HG03280 (cell line): ENCODE measurements at regions not wholly inside any gene's neighbourhood (a gene's known extent, or its start where the extent isn't known, plus 50 kb on each side); places are given as distances from the start of the nearest gene placed in this dataset.
"Not testable (repeated sequence)": the region's sequence is repeated elsewhere in the genome, so short reads cannot be mapped to it uniquely, and the experiment has no call there.

Experiments
- ATAC-seq: cut with Tn5 transposase; IDR thresholded peaks from one replicate; pipeline ENCODE4 v1.9.1; 2021; ENCODE audit warnings: mild to moderate bottlenecking, moderate library complexity; ENCODE audit not compliant: unreplicated experiment

DNA sequence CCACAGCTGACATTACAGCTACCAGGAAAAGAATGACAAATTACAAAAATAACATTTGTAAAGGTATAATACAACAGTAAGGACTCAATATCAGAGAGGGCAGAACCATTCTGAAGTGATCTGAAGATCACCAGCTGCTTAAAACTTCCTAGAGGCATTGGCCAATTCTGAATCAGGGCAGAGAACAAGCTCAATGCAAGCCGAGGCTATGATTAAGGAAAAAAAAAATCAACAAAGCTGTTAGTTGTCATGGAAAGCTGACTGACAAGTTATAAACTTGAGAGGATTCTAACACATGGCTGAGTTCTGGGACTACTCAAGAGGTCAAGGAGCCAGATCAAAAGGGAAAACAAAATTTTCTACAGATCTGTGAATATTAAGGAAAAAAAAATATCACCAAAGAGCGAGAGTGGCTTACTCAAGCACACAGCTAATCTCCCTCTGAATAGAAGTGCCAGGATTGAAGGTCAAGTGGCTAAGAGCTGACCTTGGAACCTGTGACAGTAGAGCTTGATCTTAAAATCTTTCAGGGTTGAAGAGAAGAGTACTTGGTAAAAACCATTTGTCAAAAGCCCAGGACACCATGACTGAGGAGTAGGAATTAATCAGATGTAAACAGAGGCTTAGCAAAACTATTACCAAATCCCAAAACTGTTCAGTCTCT, 383.4 kb downstream of the USP25 start:
- ATAC-seq: no peak

DNA sequence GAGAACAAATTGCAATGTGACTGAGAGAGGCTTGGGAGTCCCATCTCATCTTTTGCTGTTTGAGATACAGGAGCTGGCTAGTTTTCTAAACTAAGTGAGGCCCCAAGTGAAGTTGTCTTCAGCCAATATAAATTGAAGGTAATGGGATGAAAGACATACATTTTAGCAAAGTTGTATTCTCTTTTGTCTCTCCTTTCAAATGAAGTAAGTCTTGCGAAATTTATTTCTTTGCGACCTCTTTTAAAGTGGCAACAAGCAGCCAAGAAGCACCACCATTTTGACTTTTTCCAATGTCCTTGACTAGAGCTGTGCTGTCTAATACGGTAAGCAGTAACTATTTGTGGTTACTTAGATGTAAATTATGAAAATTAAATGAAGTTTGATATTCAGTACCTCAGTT, 385.7 kb downstream of the USP25 start:
- no peak for ATAC-seq

DNA sequence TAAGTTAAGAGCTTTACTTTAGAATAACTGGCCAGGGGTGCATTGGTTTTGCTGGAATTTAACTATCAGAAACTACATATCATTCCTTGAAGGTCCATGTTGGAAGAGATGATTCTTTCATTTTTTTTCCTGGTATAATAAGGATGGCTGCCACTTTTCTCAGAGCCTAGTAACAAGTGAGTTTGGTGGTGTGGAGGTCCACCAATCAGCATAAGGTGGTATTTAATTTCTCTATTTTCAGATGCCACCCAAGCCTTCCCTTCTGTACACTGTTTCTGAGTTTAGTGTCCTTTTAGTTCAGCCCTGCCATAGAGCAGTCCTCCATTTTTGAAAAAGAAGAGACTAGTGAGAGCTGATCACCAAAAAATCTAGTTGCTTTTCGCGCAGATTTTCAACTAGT, 386.3 kb downstream of the USP25 start:
- ATAC-seq: no peak

DNA sequence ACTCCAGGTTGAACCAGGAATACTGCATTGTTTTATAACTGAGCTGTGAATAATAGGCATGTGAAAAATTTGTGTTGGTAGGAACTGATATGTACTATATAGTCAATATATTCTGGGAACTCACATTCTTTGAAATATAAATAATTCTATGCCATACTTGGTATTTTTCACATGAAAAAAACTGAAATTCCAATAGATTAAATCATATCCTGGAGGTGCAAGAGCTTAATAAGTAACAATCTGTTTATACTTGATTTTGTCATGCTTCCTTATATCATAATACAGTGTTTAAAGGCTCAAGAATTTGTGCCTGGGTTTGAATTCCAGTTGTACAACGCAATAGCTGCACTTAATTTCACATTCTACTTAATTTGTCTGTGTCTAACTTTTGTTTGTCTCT, 387.0 kb downstream of the USP25 start:
- no peak for ATAC-seq

DNA sequence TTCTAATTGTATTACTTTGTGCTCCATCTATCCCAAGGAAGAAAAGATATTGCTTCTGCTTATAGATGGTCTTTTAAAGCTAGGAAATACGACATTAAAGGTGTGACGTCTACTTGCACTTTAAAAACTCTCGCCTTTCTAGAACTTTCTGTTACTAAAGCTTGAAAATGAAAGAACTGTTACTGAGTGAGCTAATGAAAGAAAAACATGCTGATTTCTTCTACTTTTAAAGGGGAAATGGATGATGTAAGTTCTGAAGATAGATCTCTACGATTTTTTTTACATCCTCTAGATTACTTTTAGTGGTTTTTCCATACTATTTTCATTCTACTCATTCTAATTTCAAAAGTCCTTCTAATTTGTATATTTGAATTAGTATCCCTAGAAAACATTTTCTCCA, 387.5 kb downstream of the USP25 start:
- ATAC-seq: no peak

DNA sequence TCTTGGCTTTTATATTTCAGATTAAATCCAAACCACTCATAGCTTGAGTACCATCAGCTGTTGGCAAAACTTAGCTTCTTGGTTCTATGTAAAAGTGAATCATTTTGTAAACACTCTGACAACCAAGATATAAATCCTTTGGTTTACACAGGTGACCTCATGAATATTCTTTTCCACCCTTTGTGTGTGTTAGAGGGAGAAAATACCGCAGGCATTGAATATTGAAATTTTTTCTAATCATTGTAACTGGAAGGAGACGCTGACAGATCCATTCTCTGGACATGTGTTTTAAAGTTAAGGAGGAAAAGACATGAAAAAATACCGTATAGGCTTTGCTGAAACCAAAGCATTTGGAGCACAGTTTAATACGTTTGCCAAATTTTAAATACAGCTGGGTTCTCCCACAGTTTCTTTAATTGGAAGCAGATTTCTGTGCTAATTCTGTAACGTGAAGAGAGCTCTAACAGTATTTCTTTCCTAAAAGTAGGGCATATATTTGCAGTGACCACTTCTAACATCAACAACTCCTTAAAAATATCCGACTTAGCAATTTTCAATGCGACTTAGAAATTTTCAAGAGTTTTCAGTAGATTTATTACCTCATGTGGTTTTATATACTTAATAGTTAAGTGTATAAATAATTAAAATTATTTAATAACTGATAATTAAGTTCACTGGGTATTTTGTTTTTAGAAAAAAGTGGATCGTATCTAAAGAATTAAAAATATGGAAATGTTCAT, 388.2 kb downstream of the USP25 start:
- no peak for ATAC-seq

DNA sequence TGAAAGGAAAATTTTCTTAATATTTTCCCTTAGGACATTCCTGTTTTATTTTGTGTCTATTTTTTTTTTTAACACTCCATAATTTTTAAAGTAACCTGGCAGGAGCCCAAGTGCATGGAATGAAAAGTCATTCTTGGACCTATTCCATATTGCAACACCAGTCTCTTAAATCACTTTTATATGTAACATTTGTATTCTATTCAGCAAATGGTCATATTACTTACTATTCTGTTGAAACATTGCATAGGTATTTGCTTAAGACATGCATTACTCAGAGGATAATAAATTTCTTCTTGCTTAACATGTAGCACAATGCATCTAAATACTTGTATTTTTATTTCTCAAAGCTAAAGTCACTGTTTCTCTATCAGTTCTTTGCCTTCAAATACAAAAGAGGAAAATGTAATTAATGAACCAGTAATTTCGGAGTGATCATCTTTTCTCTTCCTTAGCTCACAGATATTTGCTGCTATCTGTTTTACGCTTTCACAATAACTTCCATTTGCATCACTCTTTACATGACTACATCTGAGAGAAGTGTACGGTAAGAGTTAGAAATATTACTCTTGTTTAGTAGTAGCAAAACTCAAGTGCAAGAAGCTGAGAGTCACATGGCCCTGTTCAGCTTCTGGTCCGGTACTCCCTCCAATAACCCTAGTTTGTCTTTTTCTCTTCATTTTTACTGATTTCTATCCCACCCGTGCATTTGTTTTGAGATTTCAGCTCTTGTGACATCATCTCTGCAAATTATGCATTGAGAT, 394.8 kb downstream of the USP25 start:
- ATAC-seq: no peak

DNA sequence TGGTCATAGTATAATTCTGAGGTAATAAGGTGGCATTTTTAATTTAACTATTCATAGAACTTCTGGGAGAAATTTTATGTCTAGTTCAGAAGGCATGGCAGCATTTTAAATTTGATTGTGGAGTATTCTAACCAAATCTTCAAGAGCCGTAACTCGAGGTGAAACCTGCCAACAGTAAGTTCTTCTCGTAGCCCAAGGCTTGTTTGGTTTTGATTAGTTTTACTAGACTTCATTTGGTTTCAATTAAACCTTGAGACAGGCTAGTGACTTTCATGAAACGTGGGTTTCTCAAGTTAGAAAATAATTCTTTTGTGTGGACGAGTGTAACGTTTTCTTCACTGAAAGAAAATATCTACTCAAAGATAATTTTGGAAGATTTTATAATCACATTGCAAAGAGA, 395.5 kb downstream of the USP25 start:
- ATAC-seq: no peak

DNA sequence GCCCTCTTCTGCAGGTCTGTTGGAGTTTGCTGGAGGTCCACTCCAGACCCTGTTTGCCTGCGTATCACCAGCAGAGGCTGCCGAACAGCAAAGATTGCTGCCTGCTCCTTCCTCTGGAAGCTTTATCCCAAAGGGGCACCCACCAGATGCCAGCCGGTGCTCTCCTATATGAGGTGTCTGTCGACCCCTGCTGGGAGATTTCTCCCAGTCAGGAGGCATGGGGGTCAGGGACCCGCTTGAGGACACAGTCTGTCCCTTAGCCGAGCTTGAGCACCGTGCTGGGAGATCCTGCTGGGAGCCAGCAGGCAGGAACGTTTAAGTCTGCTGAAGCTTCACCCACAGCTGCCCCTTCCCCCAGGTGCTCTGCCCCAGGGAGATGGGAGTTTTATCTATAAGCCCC, 402.7 kb downstream of the USP25 start:
- ATAC-seq: not testable (repeated sequence)

DNA sequence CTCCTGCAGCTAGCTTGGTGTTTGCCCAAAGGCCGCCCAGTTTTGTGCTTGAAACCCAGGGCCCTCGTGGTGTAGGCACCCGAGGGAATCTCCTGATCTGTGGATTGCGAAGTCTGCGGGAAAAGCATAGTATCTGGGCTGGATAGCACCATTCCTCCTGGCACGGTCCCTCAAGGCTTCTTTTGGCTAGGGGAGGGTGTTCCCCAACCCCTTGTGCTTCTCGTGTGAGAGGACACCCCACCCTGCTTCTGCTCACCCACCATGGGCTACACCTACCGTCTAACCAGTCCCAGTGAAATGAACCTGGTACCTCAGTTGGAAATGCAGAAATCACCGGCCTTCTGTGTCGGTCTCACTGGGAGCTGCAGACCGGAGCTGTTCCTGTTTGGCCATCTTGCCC, 403.5 kb downstream of the USP25 start:
- ATAC-seq: no peak

DNA sequence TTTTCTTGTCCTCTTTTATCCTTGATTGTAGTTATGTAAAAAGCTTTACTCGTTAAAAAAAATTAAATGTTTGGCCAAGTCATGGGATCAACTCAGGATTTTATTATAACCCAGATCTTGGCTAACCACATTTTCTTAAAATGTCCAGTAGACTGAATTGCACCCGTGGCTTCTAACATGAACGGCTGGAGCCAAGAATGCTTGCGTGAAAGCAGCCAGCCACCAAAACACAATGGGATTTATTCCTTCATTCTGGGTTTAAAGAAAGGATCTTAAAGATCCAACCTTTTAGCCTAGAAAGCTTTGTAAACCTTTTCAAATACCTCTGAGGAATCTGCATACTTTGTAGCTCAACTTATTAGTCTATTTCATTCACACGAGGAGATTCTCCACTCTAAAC, 404.4 kb downstream of the USP25 start:
- ATAC-seq: no peak

DNA sequence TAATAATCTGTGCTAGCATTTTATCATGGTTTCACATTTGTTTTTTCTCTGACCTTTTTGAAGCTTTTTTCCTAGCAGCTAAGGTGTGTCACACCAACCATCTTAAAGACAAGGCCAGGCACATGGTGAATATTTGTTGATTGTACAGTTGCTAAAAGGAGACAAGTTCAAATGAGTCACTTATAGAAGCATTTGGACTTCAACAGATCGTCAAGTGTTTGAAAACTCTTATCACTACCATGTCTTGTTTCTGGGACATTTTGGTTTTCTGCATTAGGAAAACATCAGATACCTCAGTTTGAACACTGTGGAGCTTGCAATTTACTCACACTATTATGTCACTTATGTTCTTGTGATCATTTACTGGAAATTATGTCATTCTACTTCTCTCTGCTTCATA, 407.3 kb downstream of the USP25 start:
- no peak for ATAC-seq

DNA sequence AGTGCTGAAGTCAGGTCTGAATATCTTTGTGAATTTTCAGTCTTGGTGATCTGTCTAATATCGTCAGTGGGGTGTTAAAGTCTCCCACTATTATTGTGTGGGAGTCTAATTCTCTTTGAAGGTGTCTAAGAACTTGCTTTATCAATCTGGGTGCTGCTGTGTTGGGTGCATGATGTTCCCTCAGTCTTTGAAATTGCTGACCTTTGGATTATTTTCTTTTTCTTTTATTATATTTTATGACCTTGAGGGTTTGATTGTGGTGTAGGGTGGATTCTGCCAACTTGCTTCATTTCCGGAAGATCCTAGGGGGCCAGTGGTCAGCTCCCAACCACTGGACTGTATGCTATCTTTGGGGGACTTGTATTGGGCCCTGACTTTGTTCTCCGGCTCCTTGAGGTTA, 415.3 kb downstream of the USP25 start:
- ATAC-seq: no peak

DNA sequence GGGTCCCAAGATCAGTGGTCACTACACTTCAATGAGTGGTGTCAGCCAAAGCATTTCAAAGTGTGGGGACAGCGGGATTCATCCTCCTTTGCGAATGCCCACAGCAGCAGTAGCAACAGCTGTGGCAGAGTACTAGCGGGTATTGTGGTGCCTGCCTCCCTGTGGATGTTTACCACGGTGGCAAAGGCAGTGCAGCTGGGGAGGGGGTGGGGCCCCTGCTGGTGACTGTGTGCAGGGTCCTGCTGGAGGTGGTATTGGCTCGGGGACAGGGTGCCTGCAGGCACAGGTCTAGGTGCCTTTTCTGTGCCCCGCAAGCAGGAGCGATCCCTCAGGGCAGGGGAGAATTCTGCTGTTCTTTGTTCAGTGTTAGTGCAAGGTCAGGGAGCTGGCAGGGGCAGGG, 415.7 kb downstream of the USP25 start:
- no peak for ATAC-seq

DNA sequence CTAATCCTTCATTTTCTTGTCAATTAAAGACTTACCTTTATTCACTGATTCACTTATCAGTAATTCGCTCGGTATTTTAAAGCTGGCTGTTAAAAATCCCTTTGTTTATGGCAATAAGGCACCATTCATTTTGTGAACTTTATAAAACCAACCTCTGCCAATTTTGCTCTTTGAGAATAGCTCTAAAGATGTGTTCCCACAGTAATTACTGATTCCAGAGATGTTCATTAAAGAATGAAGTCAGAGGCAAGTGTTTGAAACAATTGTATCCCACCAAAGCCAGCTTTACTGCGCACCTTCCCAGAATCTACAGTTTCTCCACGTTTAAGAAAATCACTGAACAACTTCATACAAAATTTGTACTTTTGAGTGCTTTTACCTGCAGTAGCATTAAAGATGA, 424.5 kb downstream of the USP25 start:
- ATAC-seq: no peak

DNA sequence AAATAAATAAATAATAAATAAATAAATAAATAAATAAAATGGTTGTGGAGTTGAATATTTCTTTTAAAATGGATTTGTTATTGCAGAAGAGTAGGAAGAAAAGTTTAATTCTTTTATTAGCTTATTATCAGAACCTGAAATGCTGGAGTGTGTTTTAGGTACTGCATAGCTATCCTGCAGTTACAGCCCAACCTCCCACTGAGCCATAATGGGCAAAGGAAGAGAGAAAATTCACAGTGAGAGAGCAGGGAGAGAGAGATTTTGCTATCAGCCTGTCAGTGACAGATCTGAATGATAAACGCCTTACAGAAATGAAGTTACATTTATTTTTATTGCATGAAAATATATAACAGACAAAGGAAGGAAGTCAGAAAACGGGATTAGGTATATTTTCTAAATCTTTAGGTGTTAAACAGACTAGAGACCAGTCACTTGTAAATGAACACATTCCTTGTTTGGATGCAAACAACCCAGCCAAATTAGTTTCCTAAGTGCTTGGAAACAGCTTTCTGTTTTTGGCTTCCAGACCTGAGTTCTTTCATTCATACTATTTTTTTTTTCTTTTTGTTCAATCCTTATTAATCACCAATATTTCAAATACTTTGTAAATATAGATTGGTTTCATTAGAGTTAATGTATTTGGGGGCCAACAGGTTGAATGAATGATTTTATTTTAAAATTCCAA, 425.3 kb downstream of the USP25 start:
- no peak for ATAC-seq

DNA sequence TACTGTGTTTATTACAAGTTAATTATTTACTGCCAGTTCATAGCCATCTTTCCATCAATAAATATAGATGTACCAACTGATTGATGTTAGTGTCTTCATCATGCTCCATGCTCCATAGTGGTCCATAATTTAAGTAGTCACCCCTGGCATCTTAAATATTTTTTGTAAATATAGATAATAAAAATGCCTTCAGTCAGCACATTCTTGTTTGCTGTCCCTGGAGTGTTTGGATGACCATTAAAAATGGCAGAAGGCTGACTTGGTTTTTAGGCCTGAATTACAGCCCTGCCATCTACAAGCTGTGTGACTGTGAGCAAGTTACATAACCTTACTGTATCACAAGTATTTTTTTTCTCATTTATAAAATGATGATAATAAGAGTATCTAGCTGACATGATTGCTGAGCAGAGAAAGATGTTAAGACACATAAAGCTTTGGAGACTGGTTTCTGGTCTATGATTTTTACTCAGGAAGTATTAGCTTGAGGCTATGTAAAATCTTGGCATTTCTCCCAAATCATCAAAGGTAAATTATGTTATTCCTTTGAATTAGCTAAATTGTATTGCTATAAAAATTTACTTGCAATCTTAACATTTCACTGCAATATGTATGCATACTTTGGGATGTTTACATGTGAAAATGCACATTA, 427.2 kb downstream of the USP25 start:
- ATAC-seq: no peak

DNA sequence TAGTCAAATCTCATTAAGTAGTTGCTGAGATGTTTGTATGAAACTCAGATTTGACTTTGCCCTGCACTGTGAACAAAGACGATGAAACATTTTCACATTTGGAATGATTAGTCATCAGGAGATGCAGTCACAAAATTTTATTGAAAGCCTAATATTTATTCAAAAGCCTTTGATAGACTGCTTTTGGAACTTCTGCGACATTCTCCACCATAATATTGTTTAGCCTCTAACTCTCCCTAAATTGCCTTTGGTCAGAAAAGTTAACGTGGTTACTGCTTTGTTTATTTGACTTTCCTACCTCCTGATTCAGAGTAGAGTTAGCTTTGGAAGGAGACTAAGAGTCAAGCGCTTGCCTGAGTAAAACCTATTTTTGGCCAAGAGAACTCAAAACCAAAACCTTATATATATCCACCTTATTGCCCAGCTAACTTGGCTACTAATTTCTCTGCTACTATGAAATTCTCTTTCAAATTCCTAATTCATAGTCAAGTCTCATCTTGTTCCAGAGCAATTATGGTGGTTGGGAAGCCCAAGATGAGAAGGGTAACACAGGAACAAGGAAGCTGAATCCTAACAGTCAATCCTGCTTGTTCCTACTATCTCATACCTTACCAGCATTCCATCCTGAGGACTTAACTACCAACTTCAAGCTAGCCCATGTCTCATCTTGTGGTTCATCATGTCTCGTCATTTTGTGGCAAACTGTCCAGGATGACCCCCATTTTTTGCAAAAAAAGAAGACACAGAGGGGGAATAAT, 429.6 kb downstream of the USP25 start:
- no peak for ATAC-seq

DNA sequence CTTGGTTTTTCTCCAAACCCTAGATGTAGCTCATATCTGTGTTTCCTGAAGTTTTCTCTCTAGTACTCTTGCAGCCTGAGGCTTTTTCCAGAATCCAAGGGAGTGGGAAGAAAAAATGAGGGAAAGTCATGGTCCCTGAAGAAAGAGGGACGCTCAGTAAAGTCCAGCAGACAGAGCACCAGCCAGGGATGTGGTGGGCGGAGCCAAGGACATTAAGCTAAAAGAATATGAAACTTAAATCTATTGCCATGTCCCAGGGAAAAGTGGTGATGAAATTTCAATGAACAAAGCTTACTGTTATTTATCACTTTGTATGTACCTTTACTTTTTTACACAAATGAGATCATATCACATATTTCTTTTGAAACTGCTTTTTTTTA, 430.2 kb downstream of the USP25 start:
- no peak for ATAC-seq

DNA sequence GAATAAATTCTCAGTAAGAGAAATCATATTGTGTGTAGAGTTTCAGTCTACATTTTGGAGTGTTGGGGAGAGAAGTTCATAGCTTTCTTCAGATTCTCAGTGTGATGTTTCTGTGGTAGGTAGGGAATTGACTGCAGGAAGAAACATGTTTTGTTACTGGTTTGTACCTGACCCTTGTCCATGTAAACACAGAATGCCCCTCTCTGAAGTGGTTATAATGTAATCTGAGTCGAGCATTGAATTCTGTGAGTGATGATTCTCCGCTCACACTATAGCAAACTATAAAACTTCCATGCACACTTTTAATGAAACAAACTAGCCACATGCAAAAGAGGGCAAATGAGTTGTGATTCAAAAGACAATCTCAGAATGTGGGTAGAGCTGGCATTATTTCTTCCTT, 433.2 kb downstream of the USP25 start:
- no peak for ATAC-seq
